ENCODE measurements at regions not wholly inside any gene's neighbourhood (a gene's known extent, or its start where the extent isn't known, plus 50 kb on each side); places are given as distances from the start of the nearest gene placed in this dataset.

DNA sequence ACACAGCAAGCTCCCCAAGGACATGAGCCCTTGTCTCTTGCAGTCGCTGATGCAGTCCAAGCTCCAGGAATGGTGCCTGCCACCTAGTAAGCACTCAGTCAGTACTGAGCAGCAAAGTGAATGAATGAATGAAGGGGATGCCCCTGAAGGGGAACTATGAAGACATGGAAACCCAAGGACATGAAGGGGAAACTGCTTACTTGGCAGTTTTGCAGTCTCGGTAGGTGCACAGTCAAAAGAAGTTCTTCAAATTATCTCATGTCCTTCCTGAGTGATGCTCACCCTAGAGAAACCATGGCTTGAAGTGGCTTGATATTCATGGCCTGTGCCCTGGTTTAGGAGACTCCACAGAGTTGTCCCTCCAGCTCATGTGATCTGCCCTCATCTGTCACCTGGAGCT lies 102.1 kb upstream of the DLX2 start:
- FAIRE-seq: no peak

DNA sequence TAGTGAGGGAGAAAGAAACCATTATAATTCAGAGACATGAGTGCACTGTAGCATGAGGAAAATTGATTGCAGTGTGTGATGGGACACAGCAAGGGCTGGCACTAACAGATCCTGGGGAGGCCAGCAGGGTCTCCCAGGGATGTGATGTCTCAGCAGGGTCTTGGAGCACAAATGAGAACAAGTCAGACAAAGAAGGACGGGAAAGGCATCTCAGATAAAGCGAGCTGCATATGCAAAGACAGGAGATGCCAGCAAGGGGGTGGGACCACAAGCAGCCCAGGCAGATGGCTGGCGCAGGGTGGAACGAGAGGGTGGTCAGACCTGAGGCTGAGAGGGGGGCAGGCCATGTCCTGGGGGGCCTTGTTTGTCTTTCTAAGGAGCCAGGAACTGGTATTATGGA lies 102.6 kb upstream of the DLX2 start:
- no peak for FAIRE-seq

DNA sequence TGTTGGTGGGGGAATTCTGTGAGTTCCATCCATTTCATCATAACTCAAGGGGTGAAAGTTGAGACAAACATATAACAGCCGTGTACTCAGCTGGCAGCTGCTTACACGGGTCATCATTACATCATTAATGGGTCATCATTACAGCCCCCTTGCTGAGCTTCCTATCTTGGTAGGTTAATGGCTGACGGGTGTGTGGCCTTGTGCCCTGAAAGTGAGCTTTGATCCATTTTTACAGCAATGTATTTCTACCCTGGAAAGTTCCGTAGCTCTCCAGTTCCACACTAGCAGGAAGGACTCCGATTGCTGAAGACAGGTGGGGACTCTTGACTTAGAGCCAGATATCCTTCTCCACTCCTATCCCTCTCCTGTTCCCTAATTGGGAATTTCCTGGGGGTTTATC lies 105.2 kb upstream of the DLX2 start:
- FAIRE-seq: no peak

DNA sequence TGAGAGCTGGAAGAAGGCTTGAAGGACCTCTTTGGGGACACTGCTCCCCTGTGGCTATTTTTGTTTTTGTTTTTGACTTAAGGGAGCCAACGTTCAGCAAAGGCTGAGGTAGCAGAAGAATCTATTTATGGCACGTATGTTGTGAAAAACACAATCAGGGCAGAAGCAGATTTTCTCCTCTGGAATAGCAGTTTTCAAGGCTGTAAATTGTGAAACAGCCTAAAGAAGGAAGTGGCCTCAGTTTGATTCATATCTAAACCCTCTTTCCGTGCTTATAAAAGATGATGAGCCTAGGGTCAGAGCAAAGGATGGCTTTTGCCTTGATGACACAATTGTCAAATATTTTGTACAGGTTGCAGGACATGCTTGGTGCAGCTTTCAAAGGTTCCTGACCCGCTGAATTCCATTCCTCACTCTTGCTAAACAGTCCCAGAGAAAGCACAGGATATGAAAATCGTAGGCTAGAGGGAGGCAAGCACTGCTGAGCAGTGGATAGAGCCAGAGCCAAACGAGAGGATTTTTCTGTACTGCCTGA lies 106.2 kb upstream of the DLX2 start:
- FAIRE-seq: no peak

DNA sequence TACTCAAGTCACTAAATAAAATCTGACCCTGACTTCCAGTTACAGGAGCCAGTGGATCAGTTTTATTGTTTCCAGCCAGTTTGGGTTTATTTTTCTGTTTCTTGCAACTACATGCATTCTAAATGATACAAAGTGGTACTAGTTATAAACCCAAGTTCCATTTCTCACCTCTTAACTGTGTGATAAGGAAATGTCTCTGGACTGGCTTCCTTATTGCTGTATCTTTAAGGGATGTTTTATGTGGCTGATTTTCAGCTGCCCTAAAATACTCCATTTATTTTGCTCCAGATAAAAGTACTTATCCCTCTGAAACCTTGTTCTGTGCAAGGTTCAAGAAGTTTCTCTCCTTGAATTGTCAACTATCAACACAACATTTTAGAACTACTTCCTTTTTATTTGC lies 107.9 kb upstream of the DLX2 start:
- no peak for FAIRE-seq

DNA sequence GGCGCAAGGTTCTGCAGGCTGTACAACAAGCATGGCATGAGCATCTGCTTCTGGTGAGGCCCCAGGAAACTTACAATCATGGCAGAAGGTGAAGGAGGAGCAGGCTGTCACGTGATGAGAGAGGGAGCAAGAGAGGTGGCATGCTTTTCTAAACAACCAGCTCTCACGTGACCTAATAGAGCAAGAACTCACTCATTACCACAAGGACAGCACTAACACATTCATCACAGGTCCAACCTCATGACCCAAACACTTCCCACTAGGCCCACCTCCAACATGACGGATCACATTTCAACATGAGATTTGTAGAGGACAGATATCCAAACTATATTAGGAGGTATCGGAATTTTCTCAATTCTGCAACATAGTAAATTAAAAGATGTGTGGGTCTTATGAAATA lies 108.8 kb upstream of the DLX2 start:
- FAIRE-seq: no peak

DNA sequence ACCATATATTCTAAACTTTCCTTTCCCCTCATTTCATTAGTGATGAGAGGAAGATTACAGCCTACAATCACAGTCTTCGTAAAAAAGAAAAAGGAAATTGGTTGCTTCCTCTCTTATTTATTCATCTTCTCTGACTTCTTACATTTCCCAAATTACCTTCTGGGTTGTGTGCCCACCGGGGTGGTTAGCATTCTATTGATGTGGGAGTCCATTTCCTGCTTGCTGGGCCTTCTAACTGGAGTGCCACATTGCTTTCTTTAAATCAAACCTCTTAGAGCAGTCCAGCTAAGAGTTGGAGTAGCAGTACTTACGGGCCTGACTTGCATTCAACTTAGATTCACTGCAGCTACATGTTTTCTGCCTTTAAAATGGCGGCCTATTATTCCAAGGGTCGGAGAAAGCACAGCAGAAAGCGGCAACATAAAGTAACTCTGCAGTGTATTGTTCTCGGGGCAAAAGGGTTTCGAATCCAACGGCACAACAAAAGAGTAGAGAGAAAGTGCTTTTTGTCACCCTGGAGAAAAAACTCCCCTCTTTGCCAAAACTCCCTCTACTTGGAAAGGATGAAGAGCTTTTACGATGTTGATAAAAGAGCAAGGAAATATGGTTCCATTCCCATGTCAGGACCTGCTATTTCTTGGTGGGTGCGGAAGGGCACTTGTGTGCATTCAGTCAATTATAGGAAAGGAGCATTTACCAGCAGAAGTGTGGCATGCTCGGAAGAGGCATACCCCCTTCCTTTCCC lies 110.6 kb upstream of the DLX2 start:
- no peak for FAIRE-seq

DNA sequence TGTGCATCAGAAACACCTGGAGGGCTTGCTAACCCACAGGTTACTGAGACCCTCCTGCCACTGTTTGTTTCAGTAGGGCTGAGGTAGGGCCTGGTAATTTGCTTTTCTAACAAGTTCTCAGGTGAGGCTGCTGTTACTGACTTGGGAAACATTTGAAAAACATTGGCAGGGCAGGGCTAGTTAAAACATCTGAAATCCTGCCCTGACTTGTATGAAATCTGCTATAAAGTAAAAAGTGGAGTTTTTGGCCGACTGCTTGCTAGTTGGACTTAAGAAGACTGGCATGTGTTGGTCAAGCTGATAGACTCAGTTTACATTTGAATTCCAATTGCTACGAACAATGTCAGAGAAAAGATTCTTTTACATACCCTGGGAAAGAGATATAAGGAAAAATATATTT lies 111.6 kb upstream of the DLX2 start:
- no peak for FAIRE-seq

DNA sequence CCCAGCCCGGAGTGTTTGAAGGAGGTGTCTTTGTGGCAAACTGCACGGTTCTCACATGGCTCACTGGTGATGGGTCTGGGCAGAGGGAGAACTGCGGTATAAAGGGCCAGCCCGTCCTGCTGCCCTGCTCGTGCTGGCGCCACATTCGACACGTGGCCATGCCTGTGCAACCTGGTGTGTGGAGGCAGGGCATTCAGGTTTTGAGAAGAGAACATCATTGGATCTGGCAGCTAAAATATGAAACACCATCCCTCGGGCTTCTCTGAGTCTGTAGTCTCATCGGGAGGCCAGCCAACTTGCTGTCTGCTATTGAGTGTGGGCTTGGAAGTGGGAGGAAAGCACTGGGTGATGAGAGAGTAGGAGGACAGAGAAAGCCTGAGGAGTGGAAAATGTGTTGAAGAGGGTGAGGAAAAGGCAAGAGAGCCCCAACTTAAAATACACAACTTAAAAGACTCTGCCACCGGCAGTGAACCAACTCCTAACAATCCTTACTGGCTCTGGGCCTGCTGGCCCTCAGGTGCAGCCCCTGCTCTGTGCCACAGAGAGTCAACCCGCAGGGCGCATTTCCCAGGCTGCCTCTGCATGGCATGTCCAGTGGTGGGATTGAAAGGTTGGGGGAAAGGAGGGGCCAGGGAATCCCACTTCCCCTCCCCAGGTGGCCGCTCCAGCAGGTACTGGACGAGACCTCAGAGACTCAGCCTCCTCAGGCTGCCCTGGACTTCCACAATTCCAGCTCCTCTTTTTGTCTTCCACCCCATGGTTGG lies 112.7 kb upstream of the DLX2 start:
- no peak for FAIRE-seq

DNA sequence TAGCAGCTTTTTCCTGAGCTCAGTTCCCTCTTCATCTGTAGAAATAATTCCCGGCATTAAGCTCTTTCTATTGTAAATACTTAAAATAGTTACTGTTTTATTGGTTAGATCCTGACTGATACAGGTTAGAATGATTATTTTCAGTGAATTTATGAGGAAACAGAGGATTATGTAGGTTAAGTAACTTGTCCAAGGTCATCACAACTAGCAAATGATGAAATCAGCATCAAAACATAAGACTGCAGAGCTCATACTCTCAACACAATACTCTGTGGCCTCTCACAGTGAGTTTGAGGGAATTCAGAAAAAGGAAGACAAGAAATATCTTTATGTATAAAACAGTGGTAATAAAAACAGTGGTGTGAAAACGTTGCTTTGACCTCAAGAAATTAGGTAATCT lies 113.2 kb upstream of the DLX2 start:
- FAIRE-seq: no peak

DNA sequence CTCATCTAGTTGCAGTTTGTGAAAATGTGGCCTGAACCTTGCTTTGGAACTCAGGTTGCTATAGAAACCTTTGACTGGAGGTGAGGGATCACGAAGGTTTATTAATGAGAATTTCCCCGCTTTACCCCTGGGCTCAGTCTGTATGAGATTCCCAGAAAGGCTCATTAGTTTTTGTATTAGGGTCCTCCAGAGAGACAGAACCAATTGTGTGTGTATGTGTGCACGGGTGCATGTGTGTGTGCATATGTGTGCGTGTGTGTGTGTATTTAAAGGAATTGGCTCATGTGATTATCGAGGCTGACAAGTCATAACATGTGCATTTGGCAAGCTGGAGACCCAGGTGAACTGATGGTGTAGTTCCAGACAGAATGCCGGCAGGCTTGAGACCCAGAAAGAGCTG lies 113.8 kb upstream of the DLX2 start:
- FAIRE-seq: no peak

DNA sequence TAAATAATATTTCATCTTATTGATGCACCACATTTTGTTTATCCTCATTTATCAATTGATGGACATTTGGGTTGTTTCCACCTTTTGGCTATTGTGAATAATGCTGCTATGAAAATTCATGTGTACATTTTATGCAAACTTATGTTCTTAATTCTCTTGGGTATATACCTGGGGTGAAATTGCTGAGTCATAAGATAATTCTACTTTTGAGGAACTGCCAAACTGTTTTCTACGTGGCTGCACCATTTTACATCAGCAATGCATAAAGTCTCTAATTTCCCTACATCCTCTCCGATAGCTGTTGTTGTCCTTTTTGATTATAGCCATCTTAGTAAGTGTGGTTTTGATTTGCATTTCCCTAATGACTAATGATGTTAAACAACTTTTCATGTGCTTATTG lies 116.5 kb upstream of the DLX2 start:
- FAIRE-seq: no peak

DNA sequence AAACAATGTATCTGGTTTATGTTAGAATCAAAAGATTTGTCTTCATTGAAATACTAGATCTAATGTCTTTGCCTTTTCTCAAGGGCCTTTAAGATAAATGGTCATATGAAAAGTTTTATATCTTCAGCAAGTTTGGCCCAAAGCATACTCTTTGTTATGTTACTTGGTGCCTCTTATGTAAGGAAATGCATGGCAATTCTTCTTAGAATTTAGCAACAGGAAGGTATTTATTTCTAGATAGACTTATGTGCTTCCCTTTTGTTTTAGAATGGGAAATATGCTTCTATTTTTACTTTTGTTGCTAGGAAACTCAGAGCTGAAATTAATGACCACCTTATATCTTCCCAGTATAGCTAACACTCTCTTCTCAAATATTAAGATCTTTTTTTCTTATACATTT lies 117.4 kb upstream of the DLX2 start:
- no peak for FAIRE-seq

DNA sequence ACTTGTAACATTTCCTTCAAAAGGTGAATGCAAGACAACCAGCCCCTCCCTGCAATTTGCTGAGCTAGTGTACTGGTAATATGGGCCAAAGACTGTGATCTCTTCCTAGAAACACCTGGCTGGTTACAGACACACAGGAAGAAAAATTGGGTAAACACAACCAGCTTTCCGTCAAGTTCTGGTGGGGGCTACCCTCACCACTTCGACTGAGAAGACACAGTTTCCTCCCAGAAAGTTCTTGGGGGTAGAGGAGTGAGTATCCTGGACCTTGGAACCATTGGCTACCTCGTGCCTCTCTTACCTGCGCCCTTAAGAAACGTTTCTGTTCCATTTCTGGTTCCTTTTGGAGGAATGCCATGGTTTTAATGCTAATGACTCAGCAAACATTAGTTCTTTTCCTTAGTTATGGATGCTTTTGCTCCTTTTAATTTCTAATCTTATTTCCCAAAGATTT lies 120.9 kb upstream of the DLX2 start:
- no peak for FAIRE-seq

DNA sequence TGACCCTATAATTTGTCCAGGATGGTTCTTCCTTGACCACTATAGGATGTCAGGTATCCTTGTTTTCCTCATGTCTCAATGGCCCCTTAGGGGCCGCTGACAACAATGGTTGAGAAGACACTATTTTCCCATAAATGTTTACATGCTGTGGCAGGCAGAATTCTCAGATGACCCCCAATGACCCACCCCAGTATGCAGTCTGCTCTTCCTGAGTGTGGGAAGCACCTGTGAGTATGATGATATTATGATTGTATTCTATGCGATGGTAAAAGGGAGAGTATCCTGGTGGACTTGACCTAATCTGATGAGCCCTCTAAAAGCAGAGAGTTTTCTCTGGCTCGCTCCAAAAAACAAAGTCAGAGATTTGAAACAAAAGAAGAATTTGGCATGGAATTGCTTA lies 123.1 kb upstream of the DLX2 start:
- no peak for FAIRE-seq

DNA sequence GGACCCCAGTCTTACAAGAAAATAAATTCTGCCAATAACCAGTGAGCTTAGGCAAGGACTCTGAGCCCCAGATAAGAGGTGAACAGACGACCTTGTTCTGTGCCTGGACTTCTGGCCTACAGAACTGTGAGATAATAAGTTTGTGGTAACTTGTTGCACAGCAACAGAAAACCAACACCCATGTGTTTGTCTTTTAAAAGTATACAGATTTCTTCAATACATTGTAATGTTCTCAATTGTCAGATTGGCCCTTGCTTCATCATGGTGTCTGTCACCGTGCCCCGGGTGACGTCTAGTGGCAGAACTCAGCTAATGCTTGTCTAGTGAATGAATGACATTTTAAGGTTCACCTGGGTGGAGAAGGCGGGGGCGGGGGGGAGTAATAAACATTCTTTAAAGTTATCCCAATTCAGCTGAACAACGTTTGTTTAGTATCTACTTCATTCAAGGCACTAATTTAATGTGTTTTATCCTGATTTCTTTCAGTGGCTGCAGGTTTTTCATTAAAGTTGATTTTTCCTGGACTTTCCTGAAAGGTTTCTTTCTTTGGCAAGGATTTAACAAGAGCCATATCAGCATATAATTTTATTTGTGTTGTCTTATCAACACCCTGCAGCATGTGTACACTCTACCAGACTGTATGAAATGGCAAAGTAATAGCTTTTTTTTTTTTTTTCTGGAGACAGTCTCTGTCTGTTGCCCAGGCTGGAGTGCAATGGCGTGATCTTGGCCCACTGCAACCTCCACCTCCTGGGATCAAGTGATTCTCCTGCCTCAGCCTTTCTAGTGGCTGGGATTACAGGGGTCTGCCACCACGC lies 123.8 kb upstream of the DLX2 start:
- peak; percentile 28 for FAIRE-seq

DNA sequence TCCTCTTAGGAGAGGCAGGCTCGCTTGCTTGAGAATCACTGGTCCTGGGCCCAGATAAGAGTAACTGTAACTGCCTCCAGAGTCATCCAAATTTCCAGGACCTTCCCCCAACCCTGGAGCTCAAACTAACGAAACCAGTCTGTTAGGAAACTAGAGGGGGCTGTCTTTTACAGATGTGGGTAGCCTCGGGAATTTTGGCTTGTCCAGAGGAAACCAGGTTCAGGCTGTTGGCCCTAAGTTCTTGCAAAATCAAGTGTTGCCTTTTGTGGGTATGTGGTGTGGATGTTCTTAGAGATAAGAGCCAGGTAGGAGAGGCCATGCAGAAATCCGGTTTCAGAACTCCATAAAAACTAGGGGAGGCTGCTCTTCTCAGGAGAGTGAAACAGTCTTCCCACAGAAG lies 125.0 kb upstream of the DLX2 start:
- FAIRE-seq: no peak

DNA sequence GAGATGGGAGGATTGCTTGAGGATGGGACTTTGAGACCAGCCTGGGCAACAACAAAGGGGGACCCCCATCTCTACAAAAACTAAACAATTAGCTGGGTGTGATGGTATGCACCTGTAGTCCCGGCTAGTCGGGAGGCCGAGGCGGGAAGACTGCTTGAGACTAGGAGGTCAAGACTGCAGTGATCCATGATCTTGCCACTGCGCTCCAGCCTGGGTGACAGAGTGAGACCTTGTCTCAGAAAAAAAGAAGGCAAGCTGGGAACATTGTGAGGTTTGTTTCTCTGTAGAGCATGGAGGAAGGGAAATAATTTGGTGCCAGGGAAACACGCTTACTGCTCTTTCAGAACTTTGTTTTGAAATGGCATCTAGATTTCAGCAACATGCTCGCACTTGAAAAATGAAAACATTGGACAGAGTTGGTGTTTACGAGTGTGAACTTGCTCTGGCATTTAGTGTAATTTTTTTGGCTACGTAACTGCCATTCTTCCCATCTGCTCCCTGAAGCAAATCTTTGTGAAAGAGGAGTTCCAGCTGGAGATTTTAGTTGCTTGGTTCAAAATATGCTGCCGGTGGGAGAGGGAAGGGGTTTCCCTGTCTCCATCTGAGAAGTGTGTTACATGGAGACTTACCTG lies 125.6 kb upstream of the DLX2 start:
- FAIRE-seq: no peak

DNA sequence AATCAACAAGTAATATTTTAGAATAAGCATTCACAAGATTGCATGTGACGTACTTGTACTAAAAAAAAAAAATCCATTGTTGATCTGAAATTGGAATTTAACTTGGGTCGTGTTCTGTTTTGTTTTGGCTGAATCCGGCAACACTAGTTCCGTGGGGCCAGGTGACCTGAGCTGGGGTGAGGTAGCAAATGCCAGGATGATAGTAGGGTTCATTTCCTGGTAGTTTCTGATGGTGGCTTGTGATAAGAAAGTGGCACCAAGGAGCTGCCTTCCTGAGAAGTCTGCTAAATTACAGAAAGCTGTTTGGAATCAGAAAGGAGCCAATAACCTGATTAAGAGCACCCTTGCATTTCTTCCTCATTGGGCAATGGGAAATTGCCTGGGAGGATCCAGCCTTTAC lies 126.4 kb upstream of the DLX2 start:
- FAIRE-seq: no peak

DNA sequence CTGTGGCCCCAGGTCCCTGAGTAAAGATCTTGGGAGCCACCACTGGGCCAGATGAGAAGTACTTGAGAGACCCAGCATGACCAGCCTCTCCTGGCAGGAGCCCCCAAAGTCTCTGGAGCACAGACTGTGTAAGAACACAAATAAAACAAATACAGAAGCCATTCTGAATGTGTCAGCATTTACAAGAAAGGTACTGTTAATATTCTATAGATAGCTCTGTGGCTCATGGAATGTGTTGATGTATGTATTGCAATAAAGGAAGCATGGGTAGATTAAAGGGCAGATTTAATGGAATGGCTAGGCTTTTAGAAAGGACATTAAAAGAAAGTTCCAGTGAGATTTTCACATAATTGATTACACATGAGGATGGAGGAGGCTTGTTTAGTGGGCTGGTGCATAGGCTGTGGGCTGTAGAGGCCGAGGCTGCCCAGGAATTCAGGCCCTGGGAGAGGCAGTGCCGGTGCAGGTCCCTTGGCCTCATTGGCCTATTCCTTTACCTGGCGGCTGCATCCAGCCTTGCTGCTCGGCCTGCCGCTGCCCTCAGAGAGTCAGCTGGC lies 127.7 kb upstream of the DLX2 start:
- no peak for FAIRE-seq

DNA sequence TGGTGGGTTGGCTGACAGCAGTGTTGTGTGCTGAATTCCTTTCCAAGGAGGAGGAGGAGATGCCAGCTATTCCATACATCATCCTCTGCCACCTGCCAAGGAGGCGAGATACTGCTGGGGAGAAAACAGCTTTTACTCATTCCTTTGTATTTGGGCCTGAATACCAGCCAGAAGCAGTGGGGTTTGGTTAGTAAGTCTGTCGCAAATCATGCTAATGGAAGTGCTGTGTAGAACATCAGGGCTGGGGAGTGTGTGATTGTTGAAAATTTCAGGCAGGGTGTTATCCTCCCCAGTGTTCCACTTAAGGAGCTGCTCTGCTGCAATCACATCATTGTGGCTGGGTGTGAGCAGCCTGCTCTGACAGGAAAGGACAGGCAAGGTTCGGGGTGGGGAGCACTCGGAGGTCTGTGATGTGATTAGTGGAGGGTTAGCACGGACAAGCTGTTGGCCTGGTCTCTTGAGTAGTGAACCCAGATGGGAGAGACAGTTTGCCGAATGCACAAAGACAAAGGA lies 128.2 kb upstream of the DLX2 start:
- no peak for FAIRE-seq

DNA sequence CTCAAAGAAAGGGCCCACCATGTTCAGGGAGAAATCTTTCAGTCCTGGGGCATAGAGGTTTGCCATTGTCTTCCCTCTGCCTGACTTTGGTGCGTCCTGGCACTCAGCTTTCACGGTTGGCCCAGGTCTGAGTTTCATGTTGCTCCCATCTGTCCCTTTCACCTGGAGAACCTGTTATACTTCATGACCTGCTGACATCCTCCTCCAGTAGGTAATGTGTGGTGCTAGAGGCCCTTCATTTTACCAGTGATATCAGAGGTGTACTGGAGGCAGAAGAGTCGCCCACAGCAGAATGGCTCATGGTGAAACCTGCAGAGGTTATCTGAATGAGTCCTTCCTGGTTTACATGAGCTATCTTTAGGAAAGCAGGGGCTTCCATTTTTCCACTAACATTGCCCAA lies 128.8 kb upstream of the DLX2 start:
- no peak for FAIRE-seq
